ENCODE measurements at regions not wholly inside any gene's neighbourhood (a gene's known extent, or its start where the extent isn't known, plus 50 kb on each side); places are given as distances from the start of the nearest gene placed in this dataset.

DNA sequence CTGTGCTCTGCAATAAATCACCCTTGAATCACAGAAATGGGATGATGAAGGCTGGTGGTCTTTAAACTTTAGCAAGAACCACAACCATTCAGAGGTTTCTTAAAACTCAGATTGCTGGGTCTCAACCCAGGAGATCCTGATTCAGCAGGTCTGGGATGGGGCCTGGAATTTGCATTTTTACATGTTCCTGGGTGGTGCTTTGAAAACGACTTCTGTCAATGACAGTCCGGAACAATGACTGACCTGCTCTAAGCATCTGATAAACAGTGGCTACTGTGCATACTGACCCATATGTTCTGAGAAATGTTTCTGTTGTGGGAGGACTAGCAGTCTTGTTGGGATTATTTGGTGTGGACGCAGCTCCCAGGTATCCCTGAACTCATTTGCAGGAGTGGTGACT is 92.7 kb downstream of the GADD45G start:
- no peak for DNase-seq

- DNase-seq, result no peak
These were observed 93.7 kb downstream of the GADD45G start for GRCh38 chr9:89698411-89699005.

DNA sequence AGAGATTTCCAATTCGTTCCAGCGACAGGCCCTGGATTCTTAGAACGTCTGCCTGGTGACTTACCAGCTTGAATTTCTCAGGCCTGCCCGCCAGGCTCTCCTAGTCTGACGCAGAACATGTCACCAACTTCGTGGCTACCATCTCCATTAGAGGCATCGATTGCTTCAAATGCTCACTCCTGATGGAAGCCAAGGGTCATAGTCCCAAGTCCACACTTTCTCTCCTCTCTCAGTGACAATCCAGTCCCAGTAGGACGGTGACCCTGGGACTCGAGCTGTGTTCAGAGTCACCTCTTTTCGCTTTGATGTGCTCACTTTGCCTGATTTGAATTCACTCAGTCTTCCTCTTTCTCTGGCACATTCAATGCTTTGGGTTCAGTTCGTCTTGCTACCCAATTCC is 94.8 kb downstream of the GADD45G start:
- no peak for DNase-seq

DNA sequence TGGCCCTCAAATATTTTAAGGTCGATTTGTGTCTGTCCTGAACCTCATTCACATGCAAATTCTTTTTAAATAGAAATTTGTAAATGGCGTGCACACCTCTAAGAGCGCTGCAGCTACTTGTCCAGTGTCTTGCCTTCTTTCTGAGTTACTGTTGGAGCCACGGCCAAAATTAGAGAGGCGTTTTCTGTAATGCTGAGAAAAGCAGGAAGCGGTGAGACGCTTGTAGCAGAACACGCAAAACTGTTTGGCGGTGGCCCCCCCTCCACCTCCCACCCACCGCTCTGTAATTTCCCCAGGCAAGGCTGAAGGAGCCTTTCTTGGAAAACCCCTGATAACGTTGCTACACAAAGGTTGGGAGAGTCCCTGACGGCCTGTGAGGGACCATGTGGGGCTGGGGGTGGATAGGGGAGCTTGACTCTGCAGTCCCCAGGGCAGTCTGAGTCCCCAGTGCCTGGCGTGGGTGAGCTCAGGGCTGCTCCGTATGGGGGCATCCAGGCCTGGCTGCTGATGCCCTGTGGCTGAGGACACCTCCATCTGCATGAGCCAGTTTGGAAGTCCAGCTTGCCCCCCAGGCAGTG is 96.5 kb downstream of the GADD45G start:
- DNase-seq, result no peak

DNA sequence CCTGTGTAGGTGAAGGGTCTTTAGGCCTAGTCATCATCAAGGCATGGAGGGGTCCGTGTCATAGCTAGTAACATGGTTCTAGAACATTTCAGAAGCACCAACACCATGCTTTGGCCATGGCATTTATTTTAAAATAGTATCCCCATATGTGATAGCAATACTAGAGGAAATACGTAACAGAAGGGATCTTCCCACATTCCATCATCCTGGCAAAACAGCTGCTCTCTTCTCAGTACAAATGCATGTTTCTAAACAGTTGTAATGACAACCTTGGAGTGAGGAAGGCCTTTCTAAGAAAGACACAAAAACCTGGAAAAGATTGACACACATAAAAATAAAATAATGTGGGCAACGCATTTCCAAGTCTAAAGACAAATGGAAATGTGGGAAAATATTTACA is 97.6 kb downstream of the GADD45G start:
- no peak for DNase-seq

DNA sequence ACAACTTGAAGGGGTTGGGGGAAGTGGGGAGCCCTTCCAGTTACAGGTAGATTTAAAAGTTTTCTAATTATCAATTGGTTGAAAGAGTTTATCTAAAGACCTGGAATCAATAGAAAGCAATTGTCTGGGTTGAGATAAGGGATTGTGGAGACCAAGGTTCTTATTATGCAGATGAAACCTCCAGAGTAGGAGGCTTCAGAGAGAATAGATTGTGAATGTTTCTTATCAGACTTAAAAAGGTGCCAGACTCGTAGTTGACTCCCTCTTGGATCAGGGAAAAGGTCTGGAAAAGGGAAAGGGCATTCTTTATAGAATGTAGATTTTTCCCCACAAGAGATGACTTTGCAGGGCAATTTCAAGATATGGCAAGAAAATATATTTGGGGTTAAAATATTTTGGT is 100.8 kb downstream of the GADD45G start:
- DNase-seq, result no peak

GRCh38 chr9:89706086-89706485 is 101.3 kb downstream of the GADD45G start:
- no peak for DNase-seq

- DNase-seq, result no peak
These were observed 101.9 kb downstream of the GADD45G start for GRCh38 chr9:89706731-89707191.

DNA sequence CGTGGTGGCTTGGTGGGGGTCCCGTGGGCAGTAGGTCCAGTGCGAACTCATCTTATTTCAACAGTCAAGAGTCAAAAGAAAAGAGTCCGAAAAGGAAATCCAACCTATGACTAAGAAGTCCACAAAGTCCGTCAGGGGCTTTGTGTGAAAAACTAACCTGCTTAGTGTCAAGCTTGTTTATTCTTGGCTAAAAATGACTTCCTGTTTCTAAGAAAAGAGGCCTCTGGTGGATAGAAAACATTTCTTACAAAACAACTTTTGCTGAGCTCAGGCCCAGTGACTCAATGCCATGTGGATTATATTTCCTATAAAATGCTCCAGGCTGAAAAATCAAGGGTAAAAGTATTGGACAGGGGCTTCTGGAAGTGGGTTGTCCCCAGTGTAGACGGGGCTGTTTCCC is 105.9 kb downstream of the GADD45G start:
- no peak for DNase-seq

DNA sequence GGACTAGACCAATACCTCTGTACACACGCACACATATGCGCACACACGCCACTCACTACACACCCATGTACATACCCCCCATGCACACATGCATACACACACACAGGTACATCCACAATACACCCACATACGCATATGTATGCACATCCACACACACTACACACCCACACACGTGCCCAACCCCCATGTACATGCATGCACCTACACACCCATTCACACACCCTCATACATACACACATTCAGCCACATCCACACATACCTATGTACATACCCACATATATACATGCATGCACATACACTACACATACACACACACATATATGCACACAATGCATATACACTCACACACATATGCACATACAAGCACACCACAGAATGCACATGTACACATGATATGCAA is 107.1 kb downstream of the GADD45G start:
- no peak for DNase-seq

- DNase-seq, result no peak
These were observed 107.5 kb downstream of the GADD45G start for GRCh38 chr9:89712283-89712682.

GRCh38 chr9:89714321-89714720 is 109.5 kb downstream of the GADD45G start:
- DNase-seq, result no peak

DNA sequence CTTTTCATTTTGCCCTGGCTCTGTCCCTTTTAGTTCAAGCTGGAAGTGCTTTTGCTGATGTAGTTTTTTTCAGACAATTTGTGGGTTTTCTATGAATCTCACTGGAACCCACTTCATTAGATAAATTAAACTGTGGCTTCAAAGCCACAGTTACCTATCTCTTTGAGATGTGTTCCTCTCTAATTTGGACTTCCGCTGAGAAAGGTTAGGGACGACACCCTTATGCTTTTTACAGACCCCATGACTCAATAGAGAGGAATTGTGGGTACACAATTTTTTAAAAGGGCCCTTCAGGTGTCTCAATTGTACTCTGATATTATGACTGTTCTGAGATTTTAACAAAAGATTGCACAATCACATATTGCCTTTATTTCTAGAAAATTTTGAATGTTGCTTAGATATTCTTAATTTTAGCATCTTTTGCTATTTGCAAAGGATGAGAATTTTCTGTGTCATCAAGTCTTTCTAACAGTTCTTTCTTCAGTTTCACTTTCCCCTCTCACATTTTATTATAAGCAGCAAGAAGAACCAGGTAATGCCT is 110.6 kb downstream of the GADD45G start:
- DNase-seq, result no peak

GRCh38 chr9:89715881-89716280 is 111.1 kb downstream of the GADD45G start:
- no peak for DNase-seq

DNA sequence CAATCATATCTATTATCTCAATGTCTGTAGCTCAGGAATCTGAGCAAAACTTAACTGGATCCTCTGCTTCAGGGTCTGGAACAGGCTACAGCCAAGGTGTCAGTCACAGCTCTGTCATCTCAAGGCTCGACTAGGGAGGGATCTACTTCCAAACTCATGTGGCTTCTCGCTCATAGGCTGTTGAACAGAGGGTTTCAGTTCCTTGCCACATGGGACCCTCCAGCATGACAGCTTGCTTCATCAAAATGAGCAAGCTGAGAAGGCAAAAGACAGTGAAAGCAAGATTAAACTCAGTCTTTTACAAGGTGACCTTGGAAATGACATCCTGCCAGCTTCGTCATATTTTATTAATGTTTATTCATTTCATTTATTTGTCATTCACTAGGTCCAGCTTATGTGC is 111.7 kb downstream of the GADD45G start:
- no peak for DNase-seq

- DNase-seq, result no peak
These were observed 113.4 kb downstream of the GADD45G start for GRCh38 chr9:89718176-89718575.

GRCh38 chr9:89718651-89719050 is 113.8 kb downstream of the GADD45G start:
- no peak for DNase-seq

- DNase-seq, result no peak
These were observed 114.4 kb downstream of the GADD45G start for GRCh38 chr9:89719202-89719601.

DNA sequence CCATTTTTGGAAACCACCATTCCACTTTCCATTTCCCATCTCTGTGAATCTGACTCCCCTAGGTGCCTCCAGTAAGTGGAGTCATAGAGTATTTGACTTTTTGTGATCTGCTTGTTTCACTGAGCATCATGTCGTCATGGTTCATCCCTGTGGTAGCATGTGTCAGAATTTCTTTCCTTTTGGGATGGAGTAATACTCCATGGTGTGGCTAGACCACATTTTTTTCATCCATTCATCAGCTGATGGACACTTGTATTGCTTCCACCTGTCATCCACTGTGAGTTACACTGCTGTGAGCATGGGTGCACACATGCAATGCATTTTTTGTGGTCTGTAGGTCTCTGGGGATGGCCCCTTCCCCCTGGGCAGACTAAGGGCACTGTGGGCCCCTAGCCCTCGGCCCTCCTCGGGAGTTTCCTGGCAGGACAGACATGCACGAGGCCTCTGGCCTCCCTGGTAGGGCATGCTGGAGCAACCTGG is 115.9 kb downstream of the GADD45G start:
- no peak for DNase-seq

DNA sequence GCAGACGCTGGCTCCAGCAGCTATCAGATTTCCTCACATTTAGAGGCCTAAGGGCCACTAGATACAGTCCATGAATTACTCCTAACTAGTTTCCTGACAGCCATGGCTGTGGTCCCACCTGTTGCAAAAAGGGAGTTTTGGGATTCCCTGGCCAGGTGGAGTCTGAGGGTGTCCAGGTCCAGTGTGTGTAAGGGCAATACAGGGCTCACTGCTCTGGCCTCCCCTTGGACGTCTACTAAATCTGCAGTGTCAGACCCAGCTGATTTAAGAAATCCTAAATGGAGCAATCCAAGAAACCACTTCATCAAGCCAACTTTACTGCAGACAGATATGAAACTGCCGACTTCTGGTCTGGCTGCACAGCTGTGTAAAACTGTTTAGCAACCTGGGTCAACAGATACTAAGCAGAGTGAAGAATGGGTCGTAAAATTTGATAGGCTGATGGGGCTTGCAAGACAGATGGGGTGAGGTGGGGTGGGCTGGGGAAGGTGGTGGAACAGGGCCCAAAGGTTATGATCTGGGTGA is 116.4 kb downstream of the GADD45G start:
- DNase-seq, result peak; percentile 54

GRCh38 chr9:89721971-89722530 is 117.2 kb downstream of the GADD45G start:
- peak; percentile 42 for DNase-seq

DNA sequence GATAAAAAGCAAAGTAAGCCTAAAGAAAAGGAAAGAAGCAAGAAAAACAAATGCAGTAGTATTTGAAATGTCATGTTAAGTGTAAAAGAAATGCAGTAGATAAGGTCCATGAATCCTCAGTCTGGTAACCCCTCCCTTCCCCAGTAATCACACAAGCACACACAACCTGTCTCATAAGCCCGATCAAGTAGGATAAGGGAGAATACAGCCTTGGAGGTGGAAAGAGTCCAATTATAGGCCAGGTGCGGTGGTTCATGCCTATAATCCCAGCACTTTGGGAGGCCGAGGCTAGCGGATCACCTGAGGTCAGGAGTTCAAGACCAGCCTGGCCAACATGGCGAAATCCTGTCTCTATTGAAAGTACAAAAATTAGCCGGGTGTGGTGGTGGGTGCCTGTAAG is 117.9 kb downstream of the GADD45G start:
- DNase-seq, result peak; percentile 80

- DNase-seq, result peak; percentile 13
These were observed 118.8 kb downstream of the GADD45G start for GRCh38 chr9:89723469-89724100.

DNA sequence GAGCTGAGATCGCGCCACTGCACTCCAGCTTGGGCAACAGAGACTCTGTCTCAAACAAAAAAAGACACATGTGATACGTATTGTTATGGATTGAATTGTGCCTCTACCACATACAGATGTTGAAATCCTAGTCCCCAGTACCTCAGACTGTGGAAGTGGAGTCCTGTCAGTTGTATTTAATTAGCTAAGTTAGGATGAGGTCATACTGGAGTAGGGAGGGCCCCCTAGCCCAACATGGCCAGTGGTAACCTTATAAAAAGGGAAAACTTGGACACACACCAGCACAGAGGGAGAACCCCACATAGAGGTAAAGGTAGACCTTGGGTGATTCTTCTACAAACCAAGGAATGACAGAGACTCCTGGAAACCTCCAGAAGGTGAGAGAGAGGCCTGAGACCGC is 119.8 kb downstream of the GADD45G start:
- DNase-seq, result no peak

Data from NCI-H82 (cell line).